Stimulated activated naive B cell treated with anti-CD40 and anti-IgM and Interleukin-4, amounts not matched to agents 10 μg/mL and 1 μg/mL and 100 μg/mL, for 72 hours (primary cell): ENCODE measurements at regions not wholly inside any gene's neighbourhood (a gene's known extent, or its start where the extent isn't known, plus 50 kb on each side); places are given as distances from the start of the nearest gene placed in this dataset.
"Not testable (repeated sequence)": the region's sequence is repeated elsewhere in the genome, so short reads cannot be mapped to it uniquely, and the experiment has no call there.

Experiments used
- ATAC-seq, 2 donors: fragments of 150-1000 bp; cut with Tn5 transposase; replicated peaks; 2 replicates each; pipeline ENCODE4 v1.10.0; 2021; ENCODE audit warnings: moderate library complexity in 1 of 2
- DNase-seq: peaks from one replicate; pipeline ENCODE4 v3.0.0; 2021
- H3K27ac Mint-ChIP-seq: one replicate; pipeline ENCODE4 v1.8.0; 2022; ENCODE audit warnings: mild to moderate bottlenecking, mixed read lengths
- H3K27me3 Mint-ChIP-seq, 2 donors: one replicate each; pipeline ENCODE4 v1.8.0; 2022; ENCODE audit warnings: mixed read lengths in 2 of 2
- H3K36me3 Mint-ChIP-seq, 2 donors: one replicate each; pipeline ENCODE4 v1.8.0; 2022; ENCODE audit warnings: mixed read lengths in 2 of 2, mild to moderate bottlenecking in 1 of 2
- H3K4me1 Mint-ChIP-seq, 2 donors: one replicate each; pipeline ENCODE4 v1.8.0; 2022; ENCODE audit warnings: mixed read lengths in 2 of 2, mild to moderate bottlenecking in 1 of 2
- H3K4me3 Mint-ChIP-seq, 2 donors: one replicate each; pipeline ENCODE4 v1.8.0; 2022; ENCODE audit warnings: mild to moderate bottlenecking in 2 of 2, mixed read lengths in 2 of 2, moderate library complexity in 1 of 2
- H3K9me3 Mint-ChIP-seq, 2 donors: one replicate each; pipeline ENCODE4 v1.8.0; 2022; ENCODE audit warnings: mixed read lengths in 2 of 2, mild to moderate bottlenecking in 1 of 2

- DNase-seq (no peak), ATAC-seq (no peak)
- peaks cover 0 to 5% of the 10 kb centered on the region in 2 donors for H3K9me3 Mint-ChIP-seq
- H3K4me3 Mint-ChIP-seq, result no peak overlapping the region
- H3K27ac Mint-ChIP-seq, result no peak overlapping the region
- H3K36me3 Mint-ChIP-seq, result no peaks in the 10 kb centered on the region
- H3K4me1 Mint-ChIP-seq, result no peaks in the 10 kb centered on the region
- no peaks in the 10 kb centered on the region for H3K27me3 Mint-ChIP-seq
Measured at GRCh38 chr5:123950701-123951581, 439.0 kb downstream of the CSNK1G3 start.

- ATAC-seq (no peak), DNase-seq (no peak)
- Mint-ChIP-seq H3K27ac (no peak overlapping the region), H3K4me3 (no peak overlapping the region), H3K36me3 (no peaks in the 10 kb centered on the region), H3K4me1 (no peaks in the 10 kb centered on the region), H3K9me3 (peaks cover 0 to 3% of the 10 kb centered on the region in 2 donors), H3K27me3 (no peaks in the 10 kb centered on the region)
Measured at GRCh38 chr5:123949807-123950340, 437.9 kb downstream of the CSNK1G3 start.

- no peak overlapping the region for H3K27ac Mint-ChIP-seq
- H3K27me3 Mint-ChIP-seq, result no peaks in the 10 kb centered on the region
- DNase-seq (no peak), ATAC-seq (no peak)
- H3K4me3 Mint-ChIP-seq, result no peak overlapping the region
- peaks cover 0 to 3% of the 10 kb centered on the region in 2 donors for H3K9me3 Mint-ChIP-seq
- no peaks in the 10 kb centered on the region for H3K36me3 Mint-ChIP-seq
- no peaks in the 10 kb centered on the region for H3K4me1 Mint-ChIP-seq
Measured at GRCh38 chr5:123949043-123949804, 437.2 kb downstream of the CSNK1G3 start.

- Mint-ChIP-seq H3K9me3 (peaks cover 0 to 6% of the 10 kb centered on the region in 2 donors), H3K4me3 (no peak overlapping the region), H3K36me3 (peaks cover 0 to 2% of the 10 kb centered on the region in 2 donors), H3K4me1 (no peaks in the 10 kb centered on the region), H3K27me3 (no peaks in the 10 kb centered on the region), H3K27ac (no peak overlapping the region)
- DNase-seq, result no peak
- ATAC-seq, result no peak
Measured at GRCh38 chr5:123947797-123948196, 435.8 kb downstream of the CSNK1G3 start.

- Mint-ChIP-seq H3K4me3 (no peak overlapping the region), H3K27me3 (no peaks in the 10 kb centered on the region), H3K4me1 (no peaks in the 10 kb centered on the region), H3K27ac (no peak overlapping the region), H3K9me3 (peaks cover 5 to 10% of the 10 kb centered on the region in 2 donors), H3K36me3 (peaks cover 8 to 9% of the 10 kb centered on the region in 2 donors)
- DNase-seq (no peak), ATAC-seq (no peak)
Measured at GRCh38 chr5:123945548-123945947, 433.6 kb downstream of the CSNK1G3 start.

- Mint-ChIP-seq H3K4me1 (no peaks in the 10 kb centered on the region), H3K4me3 (no peak overlapping the region), H3K27ac (no peak overlapping the region), H3K36me3 (peaks cover 8 to 9% of the 10 kb centered on the region in 2 donors), H3K9me3 (peaks cover 5 to 9% of the 10 kb centered on the region in 2 donors), H3K27me3 (no peaks in the 10 kb centered on the region)
- DNase-seq (no peak), ATAC-seq (no peak)
Measured at GRCh38 chr5:123943151-123943550, 431.2 kb downstream of the CSNK1G3 start.

- Mint-ChIP-seq H3K36me3 (peaks cover 15 to 24% of the 10 kb centered on the region in 2 donors), H3K4me3 (no peak overlapping the region), H3K9me3 (peaks cover 18 to 26% of the 10 kb centered on the region in 2 donors), H3K27ac (no peak overlapping the region), H3K4me1 (peaks cover 5 to 8% of the 10 kb centered on the region in 2 donors), H3K27me3 (no peaks in the 10 kb centered on the region)
- DNase-seq (no peak), ATAC-seq (no peak)
Measured at GRCh38 chr5:123940416-123940815, 428.4 kb downstream of the CSNK1G3 start.

GRCh38 chr5:123937230-123937629 lies 425.3 kb downstream of the CSNK1G3 start:
- Mint-ChIP-seq H3K9me3 (peaks cover 18 to 23% of the 10 kb centered on the region in 2 donors), H3K4me3 (no peak overlapping the region), H3K36me3 (peaks cover 14 to 19% of the 10 kb centered on the region in 2 donors), H3K27me3 (no peaks in the 10 kb centered on the region), H3K27ac (peak overlapping the region; percentile 1), H3K4me1 (peaks cover 5 to 8% of the 10 kb centered on the region in 2 donors)
- ATAC-seq (peak; percentile 25 to 39), DNase-seq (peak; percentile 13)

GRCh38 chr5:123936548-123936947 lies 424.6 kb downstream of the CSNK1G3 start:
- ATAC-seq (no peak), DNase-seq (no peak)
- Mint-ChIP-seq H3K36me3 (peaks cover 11 to 19% of the 10 kb centered on the region in 2 donors), H3K27me3 (no peaks in the 10 kb centered on the region), H3K4me1 (peaks cover 5 to 8% of the 10 kb centered on the region in 2 donors), H3K4me3 (no peak overlapping the region), H3K9me3 (peaks cover 18 to 23% of the 10 kb centered on the region in 2 donors), H3K27ac (no peak overlapping the region)

GRCh38 chr5:123933812-123934211 lies 421.8 kb downstream of the CSNK1G3 start:
- ATAC-seq, H3K4me3 Mint-ChIP-seq, DNase-seq, H3K27ac Mint-ChIP-seq, H3K27me3 Mint-ChIP-seq: not testable (repeated sequence)
- Mint-ChIP-seq H3K4me1 (peaks cover 9 to 14% of the 10 kb centered on the region in 2 donors), H3K36me3 (peaks cover 7 to 16% of the 10 kb centered on the region in 2 donors), H3K9me3 (peaks cover 13 to 19% of the 10 kb centered on the region in 2 donors)

GRCh38 chr5:123929055-123929474 lies 417.1 kb downstream of the CSNK1G3 start:
- H3K4me3 Mint-ChIP-seq, result no peak overlapping the region
- peak in 1 of 2 donors; percentile 41 for ATAC-seq
- no peaks in the 10 kb centered on the region for H3K9me3 Mint-ChIP-seq
- no peaks in the 10 kb centered on the region for H3K36me3 Mint-ChIP-seq
- no peak for DNase-seq
- H3K4me1 Mint-ChIP-seq, result peaks cover 4 to 6% of the 10 kb centered on the region in 2 donors
- H3K27ac Mint-ChIP-seq, result no peak overlapping the region
- no peaks in the 10 kb centered on the region for H3K27me3 Mint-ChIP-seq

- no peak for ATAC-seq
- peaks cover 4 to 6% of the 10 kb centered on the region in 2 donors for H3K4me1 Mint-ChIP-seq
- no peak for DNase-seq
- H3K27me3 Mint-ChIP-seq, result no peaks in the 10 kb centered on the region
- H3K27ac Mint-ChIP-seq, result no peak overlapping the region
- H3K36me3 Mint-ChIP-seq, result no peaks in the 10 kb centered on the region
- H3K4me3 Mint-ChIP-seq, result no peak overlapping the region
- H3K9me3 Mint-ChIP-seq, result no peaks in the 10 kb centered on the region
Measured at GRCh38 chr5:123928401-123928800, 416.4 kb downstream of the CSNK1G3 start.

GRCh38 chr5:123921193-123921592 lies 409.2 kb downstream of the CSNK1G3 start:
- DNase-seq (no peak), ATAC-seq (no peak)
- peaks cover 1 to 5% of the 10 kb centered on the region in 2 donors for H3K4me1 Mint-ChIP-seq
- no peak overlapping the region for H3K4me3 Mint-ChIP-seq
- no peak overlapping the region for H3K27ac Mint-ChIP-seq
- peaks cover 0 to 2% of the 10 kb centered on the region in 2 donors for H3K36me3 Mint-ChIP-seq
- no peaks in the 10 kb centered on the region for H3K27me3 Mint-ChIP-seq
- peaks cover 0 to 5% of the 10 kb centered on the region in 2 donors for H3K9me3 Mint-ChIP-seq
